ENCODE measurements at regions not wholly inside any gene's neighbourhood (a gene's known extent, or its start where the extent isn't known, plus 50 kb on each side); places are given as distances from the start of the nearest gene placed in this dataset.

DNA sequence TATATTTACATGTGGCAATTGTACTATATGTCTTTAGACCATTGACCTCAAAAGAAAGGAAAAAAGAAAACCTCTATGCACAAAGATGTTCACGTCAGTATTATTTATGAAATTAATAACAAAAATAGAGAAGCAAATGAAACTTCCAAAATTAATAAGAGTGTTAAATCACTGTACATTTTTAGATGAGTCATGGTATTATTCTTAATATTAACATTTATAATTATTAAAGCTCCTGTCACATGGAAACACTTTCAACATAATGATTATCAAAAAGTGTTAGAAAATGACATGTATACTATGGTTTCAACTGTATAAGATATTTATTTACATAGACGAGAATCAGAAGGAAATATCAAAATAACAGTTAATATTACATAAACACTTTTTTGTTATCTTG is 324.9 kb upstream of the RUNX1 start:
- Histone ChIP-seq H3K9me3 (ENCODE audit: control insufficient read depth, insufficient read depth, low read length) (no peaks in the 10 kb centered on the region), H3K36me3 (ENCODE audit: control insufficient read depth, insufficient read depth, low read length) (no peaks in the 10 kb centered on the region), H3K27ac (ENCODE audit: low read length) (no peak overlapping the region), H3K27me3 (ENCODE audit: control insufficient read depth, insufficient read depth, low read length) (no peaks in the 10 kb centered on the region), H3K4me1 (ENCODE audit: control insufficient read depth, insufficient read depth, low read length) (no peaks in the 10 kb centered on the region; the same call in 1 of the 2 replicates), H3K4me3 (ENCODE audit: low read length) (no peak overlapping the region)
- WGBS (ENCODE audit: insufficient coverage, insufficient read length) = no CpG with 5 or more reads among the region's 2 CpGs
- no peak for DNase-seq (ENCODE audit: low read depth, low spot score)

- Histone ChIP-seq H3K4me1 (ENCODE audit: control insufficient read depth, insufficient read depth, low read length) (peaks cover 2% of the 10 kb centered on the region; the same call in 1 of the 2 replicates), H3K9me3 (ENCODE audit: control insufficient read depth, insufficient read depth, low read length) (no peaks in the 10 kb centered on the region), H3K36me3 (ENCODE audit: control insufficient read depth, insufficient read depth, low read length) (no peaks in the 10 kb centered on the region), H3K27ac (ENCODE audit: low read length) (no peak overlapping the region), H3K27me3 (ENCODE audit: control insufficient read depth, insufficient read depth, low read length) (no peaks in the 10 kb centered on the region), H3K4me3 (ENCODE audit: low read length) (no peak overlapping the region)
- DNase-seq (ENCODE audit: low read depth, low spot score) = no peak
- no CpG with 5 or more reads among the region's 5 CpGs for WGBS (ENCODE audit: insufficient coverage, insufficient read length)
Measured at GRCh38 chr21:35372201-35372600, 323.1 kb upstream of the RUNX1 start.

DNA sequence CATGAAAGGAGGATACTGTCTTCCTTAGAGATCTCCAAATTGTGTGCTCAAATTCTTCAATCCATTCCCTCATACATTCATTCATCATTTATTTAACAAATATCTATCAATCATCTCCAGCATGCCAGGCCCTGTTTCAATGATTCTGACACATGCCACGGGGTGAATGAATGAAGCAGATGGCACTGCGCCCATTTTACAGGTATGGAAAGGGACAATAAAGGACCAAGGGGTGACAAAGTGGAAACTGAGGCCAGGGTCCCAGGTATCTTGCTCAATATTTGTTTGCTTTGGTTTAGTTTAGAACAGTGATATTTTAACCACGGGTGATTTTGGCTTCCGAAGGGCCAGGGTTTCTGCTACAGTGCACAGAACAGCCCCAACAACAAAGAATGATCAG is 321.6 kb upstream of the RUNX1 start:
- H3K27ac ChIP-seq (ENCODE audit: low read length) = no peak overlapping the region
- H3K4me3 ChIP-seq (ENCODE audit: low read length) = no peak overlapping the region
- no peaks in the 10 kb centered on the region for H3K36me3 ChIP-seq (ENCODE audit: control insufficient read depth, insufficient read depth, low read length)
- no peaks in the 10 kb centered on the region for H3K9me3 ChIP-seq (ENCODE audit: control insufficient read depth, insufficient read depth, low read length)
- no peaks in the 10 kb centered on the region for H3K27me3 ChIP-seq (ENCODE audit: control insufficient read depth, insufficient read depth, low read length)
- no peak for DNase-seq (ENCODE audit: low read depth, low spot score)
- peaks cover 2% of the 10 kb centered on the region; the same call in 1 of the 2 replicates for H3K4me1 ChIP-seq (ENCODE audit: control insufficient read depth, insufficient read depth, low read length)
- no CpG with 5 or more reads among the region's 4 CpGs for WGBS (ENCODE audit: insufficient coverage, insufficient read length)

DNA sequence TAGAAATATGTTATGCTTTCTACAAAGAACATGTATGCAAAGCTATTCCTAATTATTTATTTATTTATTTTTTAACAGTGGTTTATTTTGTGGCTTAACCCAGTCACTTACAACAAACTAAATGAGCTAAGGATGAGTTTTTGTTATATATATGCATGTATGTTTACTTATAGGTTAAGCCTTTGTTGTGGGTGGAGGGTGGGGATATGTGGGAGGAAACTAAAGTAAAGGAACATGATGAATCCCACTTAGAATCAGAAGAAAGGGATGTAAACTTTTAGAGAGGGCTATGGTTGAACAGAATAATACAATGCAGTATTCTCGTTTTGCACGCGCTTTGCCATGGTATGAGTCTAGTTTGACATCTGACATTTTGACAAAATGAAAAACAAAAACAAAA is 321.0 kb upstream of the RUNX1 start:
- no peak for DNase-seq (ENCODE audit: low read depth, low spot score)
- Histone ChIP-seq H3K9me3 (ENCODE audit: control insufficient read depth, insufficient read depth, low read length) (no peaks in the 10 kb centered on the region), H3K27ac (ENCODE audit: low read length) (no peak overlapping the region), H3K4me1 (ENCODE audit: control insufficient read depth, insufficient read depth, low read length) (peaks cover 2% of the 10 kb centered on the region; the same call in 1 of the 2 replicates), H3K4me3 (ENCODE audit: low read length) (no peak overlapping the region), H3K36me3 (ENCODE audit: control insufficient read depth, insufficient read depth, low read length) (no peaks in the 10 kb centered on the region), H3K27me3 (ENCODE audit: control insufficient read depth, insufficient read depth, low read length) (no peaks in the 10 kb centered on the region)
- no CpG with 5 or more reads among the region's 3 CpGs for WGBS (ENCODE audit: insufficient coverage, insufficient read length)

DNA sequence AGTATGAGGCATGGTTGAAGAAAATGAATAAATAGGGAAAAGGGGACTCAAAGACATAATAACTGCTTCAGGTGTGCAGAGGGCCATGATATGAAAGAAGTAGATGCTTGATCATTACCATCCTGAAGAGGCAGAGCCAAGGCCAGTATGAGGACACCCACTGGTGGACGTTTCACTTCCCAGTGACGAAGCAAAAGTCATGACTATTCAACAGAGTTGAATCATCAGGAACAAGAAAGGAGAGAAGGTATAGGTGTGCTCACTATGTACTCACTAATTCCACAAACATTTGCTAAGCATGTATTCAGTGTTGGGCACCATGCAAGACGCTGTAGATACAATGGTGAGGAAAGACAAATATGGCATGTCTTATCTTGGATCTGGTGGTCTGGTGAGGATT is 319.2 kb upstream of the RUNX1 start:
- DNase-seq (ENCODE audit: low read depth, low spot score) = no peak

GRCh38 chr21:35367553-35367952 is 318.5 kb upstream of the RUNX1 start:
- Histone ChIP-seq H3K9me3 (ENCODE audit: control insufficient read depth, insufficient read depth, low read length) (no peaks in the 10 kb centered on the region), H3K36me3 (ENCODE audit: control insufficient read depth, insufficient read depth, low read length) (no peaks in the 10 kb centered on the region), H3K27ac (ENCODE audit: low read length) (no peak overlapping the region), H3K27me3 (ENCODE audit: control insufficient read depth, insufficient read depth, low read length) (no peaks in the 10 kb centered on the region), H3K4me1 (ENCODE audit: control insufficient read depth, insufficient read depth, low read length) (peaks cover 2% of the 10 kb centered on the region; the same call in 1 of the 2 replicates), H3K4me3 (ENCODE audit: low read length) (no peak overlapping the region)
- DNase-seq (ENCODE audit: low read depth, low spot score) = no peak
- WGBS (ENCODE audit: insufficient coverage, insufficient read length) = no CpG with 5 or more reads among the region's 4 CpGs

More for the DNA sequence above, 319.2 kb upstream of the RUNX1 start:
- peaks cover 2% of the 10 kb centered on the region; the same call in 1 of the 2 replicates for H3K4me1 ChIP-seq (ENCODE audit: control insufficient read depth, insufficient read depth, low read length)
- H3K9me3 ChIP-seq (ENCODE audit: control insufficient read depth, insufficient read depth, low read length) = no peaks in the 10 kb centered on the region
- WGBS (ENCODE audit: insufficient coverage, insufficient read length) = no CpG with 5 or more reads among the region's 3 CpGs
- H3K36me3 ChIP-seq (ENCODE audit: control insufficient read depth, insufficient read depth, low read length) = no peaks in the 10 kb centered on the region
- no peak overlapping the region for H3K27ac ChIP-seq (ENCODE audit: low read length)
- no peak overlapping the region for H3K4me3 ChIP-seq (ENCODE audit: low read length)
- no peaks in the 10 kb centered on the region for H3K27me3 ChIP-seq (ENCODE audit: control insufficient read depth, insufficient read depth, low read length)

DNA sequence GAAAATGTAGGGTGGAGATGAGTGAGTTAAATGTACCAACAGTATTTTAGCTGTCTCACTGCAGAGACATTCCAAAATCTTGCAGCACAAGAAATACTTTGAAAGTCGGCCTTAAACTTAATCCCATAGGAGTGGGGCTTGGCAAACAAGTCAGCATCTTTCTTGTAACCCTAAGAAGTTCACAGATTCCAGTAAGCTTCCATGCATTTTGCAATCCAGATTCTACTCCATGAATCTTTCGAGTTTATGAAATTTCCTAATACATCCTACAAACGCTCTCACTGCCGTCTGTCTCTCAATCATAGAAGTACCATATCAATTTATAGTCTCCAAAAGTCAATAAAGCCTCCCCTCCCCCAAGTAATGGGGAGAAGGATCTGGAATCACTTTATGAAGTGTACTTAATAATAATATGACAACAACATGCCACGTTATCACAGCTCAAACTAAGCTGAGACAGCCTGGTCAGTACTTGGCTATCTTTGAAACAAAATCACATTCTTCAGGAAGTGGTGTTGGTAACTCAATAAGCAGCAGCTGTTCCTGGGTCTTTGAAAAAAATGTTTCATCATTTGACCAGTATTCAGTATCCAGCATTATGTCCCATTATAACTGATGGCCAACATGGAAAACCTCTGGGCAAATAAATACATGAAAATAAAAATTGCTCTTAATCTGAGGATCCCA is 317.4 kb upstream of the RUNX1 start:
- DNase-seq (ENCODE audit: low read depth, low spot score) = no peak
- Histone ChIP-seq H3K4me3 (ENCODE audit: low read length) (no peak overlapping the region), H3K36me3 (ENCODE audit: control insufficient read depth, insufficient read depth, low read length) (no peaks in the 10 kb centered on the region), H3K9me3 (ENCODE audit: control insufficient read depth, insufficient read depth, low read length) (no peaks in the 10 kb centered on the region), H3K4me1 (ENCODE audit: control insufficient read depth, insufficient read depth, low read length) (peaks cover 2% of the 10 kb centered on the region; the same call in 1 of the 2 replicates), H3K27me3 (ENCODE audit: control insufficient read depth, insufficient read depth, low read length) (no peaks in the 10 kb centered on the region), H3K27ac (ENCODE audit: low read length) (no peak overlapping the region)
- WGBS (ENCODE audit: insufficient coverage, insufficient read length) = 100% methylated on average over 3 of the region's 5 CpGs

DNA sequence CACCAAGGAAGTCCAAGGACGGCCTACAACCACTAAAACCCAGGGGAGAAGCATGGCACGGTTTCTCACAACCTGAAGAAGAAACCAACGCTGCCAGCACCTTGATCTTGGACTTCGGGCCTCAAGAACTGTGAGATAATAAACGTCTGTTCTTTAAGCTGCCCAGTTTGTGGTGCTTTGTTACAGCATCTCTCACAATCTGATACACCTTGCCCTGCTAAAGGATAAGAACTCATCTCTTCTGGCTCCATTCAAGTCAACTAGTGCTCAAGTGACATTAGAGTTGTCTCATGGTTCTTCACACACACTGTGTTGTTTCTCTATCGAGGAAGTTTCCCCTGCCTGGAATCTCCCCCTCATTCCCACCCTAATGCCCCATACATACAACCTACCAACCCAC is 314.4 kb upstream of the RUNX1 start:
- WGBS (ENCODE audit: insufficient coverage, insufficient read length) = no CpG with 5 or more reads among the region's 6 CpGs
- Histone ChIP-seq H3K27me3 (ENCODE audit: control insufficient read depth, insufficient read depth, low read length) (no peaks in the 10 kb centered on the region), H3K4me3 (ENCODE audit: low read length) (no peak overlapping the region), H3K36me3 (ENCODE audit: control insufficient read depth, insufficient read depth, low read length) (no peaks in the 10 kb centered on the region), H3K9me3 (ENCODE audit: control insufficient read depth, insufficient read depth, low read length) (no peaks in the 10 kb centered on the region), H3K4me1 (ENCODE audit: control insufficient read depth, insufficient read depth, low read length) (peaks cover 2% of the 10 kb centered on the region; the same call in 1 of the 2 replicates), H3K27ac (ENCODE audit: low read length) (no peak overlapping the region)
- no peak for DNase-seq (ENCODE audit: low read depth, low spot score)

- Histone ChIP-seq H3K9me3 (ENCODE audit: control insufficient read depth, insufficient read depth, low read length) (no peaks in the 10 kb centered on the region), H3K27ac (ENCODE audit: low read length) (no peak overlapping the region), H3K4me3 (ENCODE audit: low read length) (no peak overlapping the region), H3K27me3 (ENCODE audit: control insufficient read depth, insufficient read depth, low read length) (no peaks in the 10 kb centered on the region), H3K4me1 (ENCODE audit: control insufficient read depth, insufficient read depth, low read length) (no peaks in the 10 kb centered on the region), H3K36me3 (ENCODE audit: control insufficient read depth, insufficient read depth, low read length) (no peaks in the 10 kb centered on the region)
- DNase-seq (ENCODE audit: low read depth, low spot score) = no peak
Measured at GRCh38 chr21:35361988-35362387, 312.9 kb upstream of the RUNX1 start.

GRCh38 chr21:35360870-35361570 is 311.9 kb upstream of the RUNX1 start:
- no peak for DNase-seq (ENCODE audit: low read depth, low spot score)
- no peaks in the 10 kb centered on the region for H3K9me3 ChIP-seq (ENCODE audit: control insufficient read depth, insufficient read depth, low read length)
- no peak overlapping the region for H3K4me3 ChIP-seq (ENCODE audit: low read length)
- no peaks in the 10 kb centered on the region for H3K27me3 ChIP-seq (ENCODE audit: control insufficient read depth, insufficient read depth, low read length)
- H3K36me3 ChIP-seq (ENCODE audit: control insufficient read depth, insufficient read depth, low read length) = no peaks in the 10 kb centered on the region
- no peaks in the 10 kb centered on the region for H3K4me1 ChIP-seq (ENCODE audit: control insufficient read depth, insufficient read depth, low read length)
- WGBS (ENCODE audit: insufficient coverage, insufficient read length) = 100% methylated on average over 1 of the region's 6 CpGs
- no peak overlapping the region for H3K27ac ChIP-seq (ENCODE audit: low read length)

DNA sequence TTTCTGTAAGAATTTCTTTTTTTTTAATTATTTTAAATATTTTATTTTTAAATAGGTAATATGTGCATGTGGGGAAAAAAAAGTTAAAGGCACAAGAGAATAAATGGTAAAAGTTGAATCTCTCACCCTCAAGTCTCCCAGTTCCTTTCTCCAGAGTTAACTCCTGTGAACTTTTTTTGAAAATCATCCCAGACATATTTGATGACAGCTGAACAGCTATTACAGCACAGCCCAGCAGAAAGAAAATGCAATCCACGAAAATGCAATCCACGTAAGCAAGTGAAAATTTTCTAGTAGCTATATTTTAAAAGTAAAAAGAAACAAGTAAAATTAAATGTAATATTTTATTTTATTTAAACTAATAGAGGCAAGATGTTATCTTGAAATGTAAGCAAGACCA is 310.0 kb upstream of the RUNX1 start:
- no CpG with 5 or more reads among the region's 2 CpGs for WGBS (ENCODE audit: insufficient coverage, insufficient read length)
- Histone ChIP-seq H3K9me3 (ENCODE audit: control insufficient read depth, insufficient read depth, low read length) (no peaks in the 10 kb centered on the region), H3K4me1 (ENCODE audit: control insufficient read depth, insufficient read depth, low read length) (no peaks in the 10 kb centered on the region), H3K4me3 (ENCODE audit: low read length) (no peak overlapping the region), H3K36me3 (ENCODE audit: control insufficient read depth, insufficient read depth, low read length) (no peaks in the 10 kb centered on the region), H3K27me3 (ENCODE audit: control insufficient read depth, insufficient read depth, low read length) (no peaks in the 10 kb centered on the region), H3K27ac (ENCODE audit: low read length) (no peak overlapping the region)
- no peak for DNase-seq (ENCODE audit: low read depth, low spot score)

Data from iPS DF 6.9 (cell line).